Adrenal gland (tissue), 5 donors: ENCODE measurements at regions not wholly inside any gene's neighbourhood (a gene's known extent, or its start where the extent isn't known, plus 50 kb on each side); places are given as distances from the start of the nearest gene placed in this dataset.

ENCODE experiments used
- POLR2A ChIP-seq, 2 donors: fragments of 450-650 bp; IDR thresholded peaks; one replicate each; pipeline ENCODE4 v1.6.1; 2017; ENCODE audit warnings: antibody characterized with exemption in 2 of 2, mild to moderate bottlenecking in 2 of 2, moderate library complexity in 1 of 2
- TF ChIP-seq, protein P1 (sequence below), 6 experiments: fragments of 450-650 bp in 4 of 6; fragments of 200-600 bp in 2 of 6; sonication (generic) in 1 of 6; IDR thresholded peaks; 1 replicate in 5 of 6; 2 replicates in 1 of 6; pipeline versions ENCODE4 v1.5.1 to v1.8.0; 2016 to 2021; ENCODE audit warnings: antibody characterized with exemption in 6 of 6, mild to moderate bottlenecking in 2 of 6, moderate library complexity in 1 of 6
- donor health status: DM: no; HTN: no; CAD: no.

DNA sequence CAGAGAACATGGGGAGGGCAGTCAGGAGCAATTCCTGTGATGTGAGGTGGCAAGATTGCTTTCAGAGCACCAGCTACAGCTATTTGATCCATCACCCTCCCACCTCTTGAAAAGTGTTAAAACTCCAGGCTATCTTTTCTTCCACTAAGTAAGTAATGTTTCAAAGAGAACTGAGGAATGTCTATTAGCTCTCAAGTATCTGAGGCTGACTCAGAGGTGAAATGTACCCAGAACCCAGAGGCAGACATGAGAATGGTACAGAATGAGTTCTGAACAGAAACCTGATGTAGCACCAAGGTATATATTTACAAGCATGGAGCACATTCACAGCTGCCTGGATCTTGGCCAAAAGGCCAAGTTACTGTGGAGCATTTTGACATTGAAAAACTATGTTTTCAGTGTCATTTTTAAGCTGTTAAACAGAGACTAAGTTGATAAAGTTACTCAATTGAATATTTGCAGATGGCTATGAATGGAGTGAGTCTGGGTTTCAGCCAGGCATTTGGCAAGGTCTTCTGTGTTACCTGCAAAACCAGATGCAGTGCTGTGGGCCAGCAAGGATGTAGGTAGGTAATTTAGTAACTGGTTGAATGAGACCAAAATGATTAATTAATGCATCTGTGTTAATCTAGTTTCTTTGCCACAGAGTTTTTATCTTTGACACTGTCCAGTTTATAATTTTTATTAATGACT, 227.7 kb upstream of the CD96 start:
- TF ChIP-seq, protein P1, sequence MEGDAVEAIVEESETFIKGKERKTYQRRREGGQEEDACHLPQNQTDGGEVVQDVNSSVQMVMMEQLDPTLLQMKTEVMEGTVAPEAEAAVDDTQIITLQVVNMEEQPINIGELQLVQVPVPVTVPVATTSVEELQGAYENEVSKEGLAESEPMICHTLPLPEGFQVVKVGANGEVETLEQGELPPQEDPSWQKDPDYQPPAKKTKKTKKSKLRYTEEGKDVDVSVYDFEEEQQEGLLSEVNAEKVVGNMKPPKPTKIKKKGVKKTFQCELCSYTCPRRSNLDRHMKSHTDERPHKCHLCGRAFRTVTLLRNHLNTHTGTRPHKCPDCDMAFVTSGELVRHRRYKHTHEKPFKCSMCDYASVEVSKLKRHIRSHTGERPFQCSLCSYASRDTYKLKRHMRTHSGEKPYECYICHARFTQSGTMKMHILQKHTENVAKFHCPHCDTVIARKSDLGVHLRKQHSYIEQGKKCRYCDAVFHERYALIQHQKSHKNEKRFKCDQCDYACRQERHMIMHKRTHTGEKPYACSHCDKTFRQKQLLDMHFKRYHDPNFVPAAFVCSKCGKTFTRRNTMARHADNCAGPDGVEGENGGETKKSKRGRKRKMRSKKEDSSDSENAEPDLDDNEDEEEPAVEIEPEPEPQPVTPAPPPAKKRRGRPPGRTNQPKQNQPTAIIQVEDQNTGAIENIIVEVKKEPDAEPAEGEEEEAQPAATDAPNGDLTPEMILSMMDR (IDR thresholded peaks at IDR 0.05), result no peak
- no peak for TF ChIP-seq POLR2A (IDR thresholded peaks at IDR 0.05)
